HCT116 (cell line): ENCODE measurements at regions not wholly inside any gene's neighbourhood (a gene's known extent, or its start where the extent isn't known, plus 50 kb on each side); places are given as distances from the start of the nearest gene placed in this dataset.
"Not testable (repeated sequence)": the region's sequence is repeated elsewhere in the genome, so short reads cannot be mapped to it uniquely, and the experiment has no call there.

Source experiments
- ATAC-seq: fragments of 200-7000 bp; cut with Tn5 transposase; 2 replicates; pipeline ENCODE4 v1.9.1; 2020; ENCODE audit warnings: mild to moderate bottlenecking, moderate library complexity
- BruUV-seq: library from RNA; stranded (reverse); fragments of 400-500 nt; replicated peaks from 2 replicates; lab custom pipeline; 2021; lab: Mats Ljungman, UMichigan
- CTCF ChIA-PET: fragments of 300-600 bp; sonication (Branson Sonifier 250); formaldehyde crosslinking; loops from one replicate; lab custom pipeline; 2021; ENCODE audit warnings: antibody characterized with exemption; lab: Charles Lee
- POLR2A ChIA-PET: fragments of 300-600, 350-600 bp; sonication (Branson Sonifier 250); formaldehyde crosslinking; loops from one replicate; lab custom pipeline; 2021; ENCODE audit warnings: antibody characterized with exemption; lab: Charles Lee
- RAD21 ChIA-PET, 2 experiments: fragments of 300-600 bp; sonication (Branson Sonifier 250); formaldehyde crosslinking; loops; one replicate each; lab custom pipeline; 2023; ENCODE audit warnings: low total read pairs in 2 of 2; ENCODE audit not compliant: uncharacterized antibody in 2 of 2, unreplicated experiment in 2 of 2, low non-redundant PET in 1 of 2; lab: Charles Lee
- DNase-seq: peaks from one replicate; pipeline ENCODE4 v3.0.0-alpha.2; 2010; ENCODE audit warnings: low read depth, low spot score
- H2AFZ ChIP-seq: fragments of 200-600 bp; shearing (Covaris generic), sonication (generic); 2 replicates; pipeline ENCODE4 v1.6.1; 2017; ENCODE audit warnings: low read depth, mixed run types, mixed read lengths, antibody characterized with exemption, low read length; ENCODE audit not compliant: poor library complexity, severe bottlenecking
- H3K27ac ChIP-seq: 2 replicates; pipeline ENCODE4 v1.5.1; 2012; ENCODE audit warnings: low read depth, low read length
- H3K27me3 ChIP-seq: fragments of 200-600 bp; sonication (generic); 2 replicates; pipeline ENCODE4 v1.6.1; 2016; ENCODE audit warnings: mixed run types, low read length, mixed read lengths; ENCODE audit not compliant: insufficient read depth
- H3K36me3 ChIP-seq, 2 experiments: fragments of 200-500 bp in 1 of 2; fragments of 200-600 bp in 1 of 2; sonication (Bioruptor generic) in 1 of 2; sonication (generic) in 1 of 2; 2 replicates each; pipeline versions ENCODE4 v1.5.1 to v1.6.1; 2014 to 2016; ENCODE audit warnings: low read length in 2 of 2, inconsistent platforms in 1 of 2, mixed read lengths in 1 of 2, mixed run types in 1 of 2; ENCODE audit not compliant: insufficient read depth in 2 of 2, control insufficient read depth in 1 of 2
- H3K4me1 ChIP-seq, 2 experiments: fragments of 200-600 bp in 1 of 2; sonication (generic) in 1 of 2; 2 replicates each; pipeline versions ENCODE4 v1.5.1 to v1.6.1; 2012 to 2017; ENCODE audit warnings: low read length in 2 of 2, inconsistent platforms in 1 of 2, mild to moderate bottlenecking in 1 of 2, mixed read lengths in 1 of 2, mixed run types in 1 of 2, moderate library complexity in 1 of 2; ENCODE audit not compliant: insufficient read depth in 2 of 2, control insufficient read depth in 1 of 2
- H3K4me2 ChIP-seq: fragments of 200-600 bp; sonication (generic); 2 replicates; pipeline ENCODE4 v1.6.1; 2017; ENCODE audit warnings: mixed run types, low read length, mixed read lengths
- H3K4me3 ChIP-seq, 2 experiments: fragments of 200-600 bp in 1 of 2; sonication (generic) in 1 of 2; replicated peaks in 1 of 2; 2 replicates each; pipeline ENCODE4 v1.5.1; 2011 to 2016; ENCODE audit warnings: low read length in 2 of 2, control low read depth in 1 of 2, low read depth in 1 of 2, mild to moderate bottlenecking in 1 of 2, mixed read lengths in 1 of 2, mixed run types in 1 of 2
- H3K79me2 ChIP-seq: fragments of 200-600 bp; sonication (generic); 2 replicates; pipeline ENCODE4 v1.6.1; 2017; ENCODE audit warnings: mild to moderate bottlenecking, mixed run types, low read length, moderate library complexity, mixed read lengths; ENCODE audit not compliant: insufficient read depth
- H3K9ac ChIP-seq: fragments of 200-600 bp; sonication (generic); 2 replicates; pipeline ENCODE4 v1.6.1; 2016; ENCODE audit warnings: low read length, mixed read lengths
- H3K9me2 ChIP-seq: fragments of 200-600 bp; sonication (generic), shearing (Covaris generic); 2 replicates; pipeline ENCODE4 v1.6.1; 2017; ENCODE audit warnings: mixed run types, mild to moderate bottlenecking, moderate library complexity; ENCODE audit not compliant: insufficient read depth
- H3K9me3 ChIP-seq, 2 experiments: fragments of 200-500 bp in 1 of 2; fragments of 200-600 bp in 1 of 2; sonication (Bioruptor generic) in 1 of 2; sonication (generic) in 1 of 2; 2 replicates each; pipeline ENCODE4 v1.6.1; 2014 to 2017; ENCODE audit warnings: low read length in 2 of 2, mixed read lengths in 2 of 2, inconsistent platforms in 1 of 2, low read depth in 1 of 2, mild to moderate bottlenecking in 1 of 2, mixed run types in 1 of 2, moderate library complexity in 1 of 2; ENCODE audit not compliant: control insufficient read depth in 1 of 2, insufficient read depth in 1 of 2
- H4K20me1 ChIP-seq: fragments of 200-600 bp; sonication (generic), shearing (Covaris generic); 2 replicates; pipeline ENCODE4 v1.6.1; 2017; ENCODE audit warnings: mixed run types, mild to moderate bottlenecking, moderate library complexity; ENCODE audit not compliant: insufficient read depth
- CBX3 ChIP-seq: IDR thresholded peaks from 2 replicates; pipeline ENCODE4 v1.6.1; 2012; ENCODE audit warnings: low read depth
- CEBPB ChIP-seq: IDR thresholded peaks from 2 replicates; pipeline ENCODE4 v1.6.1; 2012; ENCODE audit warnings: low read depth
- EGR1 ChIP-seq: IDR thresholded peaks from 2 replicates; pipeline ENCODE4 v1.6.1; 2012; ENCODE audit warnings: low read depth
- EZH2phosphoT487 ChIP-seq: fragments of 200-600 bp; IDR thresholded peaks from 2 replicates; pipeline ENCODE4 v1.6.1; 2018; ENCODE audit warnings: antibody characterized with exemption, borderline replicate concordance
- JUND ChIP-seq: IDR thresholded peaks from 2 replicates; pipeline ENCODE4 v1.6.1; 2012
- MAX ChIP-seq: IDR thresholded peaks from 2 replicates; pipeline ENCODE4 v1.6.1; 2012
- POLR2AphosphoS5 ChIP-seq: IDR thresholded peaks from 2 replicates; pipeline ENCODE4 v1.6.1; 2011; ENCODE audit warnings: mild to moderate bottlenecking, low read depth, low read length, moderate library complexity
- intact Hi-C: fragments of 100-400 bp; cut with micrococcal nuclease; formaldehyde crosslinking; loops from 2 replicates; pipeline ENCODE4 v1.10.0; 2022
- TF ChIP-seq, protein P1 (sequence below), 3 experiments: fragments of 200-600 bp in 1 of 3; sonication (generic) in 1 of 3; IDR thresholded peaks in 2 of 3; conservative IDR thresholded peaks in 1 of 3; 2 replicates each; pipeline ENCODE4 v1.5.1; 2012 to 2017; ENCODE audit warnings: low read depth in 2 of 3, low read length in 2 of 3, antibody characterized with exemption in 1 of 3, borderline replicate concordance in 1 of 3, control low read depth in 1 of 3, mild to moderate bottlenecking in 1 of 3, mixed read lengths in 1 of 3, mixed run types in 1 of 3, moderate library complexity in 1 of 3; ENCODE audit not compliant: insufficient read depth in 1 of 3
- TF ChIP-seq, protein P2 (sequence below): IDR thresholded peaks from 2 replicates; pipeline ENCODE4 v1.6.1; 2012

- H3K27me3 ChIP-seq = no peaks in the 10 kb centered on the region
- ChIA-PET POLR2A (no interaction called here), CTCF (no interaction called here), RAD21 (no interaction called here)
- H3K36me3 ChIP-seq = no peaks in the 10 kb centered on the region
- H2AFZ ChIP-seq = no peak overlapping the region
- DNase-seq (no peak), ATAC-seq (no peak)
- H3K9me3 ChIP-seq = peaks cover 11 to 18% of the 10 kb centered on the region in 2 experiments; a peak in 3 of 4 replicates
- no peak overlapping the region for H3K9ac ChIP-seq
- H3K9me2 ChIP-seq = no peaks in the 10 kb centered on the region
- H3K27ac ChIP-seq = no peak overlapping the region
- H3K4me3 ChIP-seq = no peak overlapping the region
- H3K4me1 ChIP-seq = no peaks in the 10 kb centered on the region
- BruUV-seq = no TSS peak
- H4K20me1 ChIP-seq = no peaks in the 10 kb centered on the region
- H3K79me2 ChIP-seq = no peaks in the 10 kb centered on the region
- intact Hi-C loops = no loop called here
- no peak overlapping the region for H3K4me2 ChIP-seq
- TF ChIP-seq CBX3 = no peak
- TF ChIP-seq EGR1 = no peak
- TF ChIP-seq JUND = no peak
- TF ChIP-seq CEBPB = no peak
- no peak for TF ChIP-seq MAX
- TF ChIP-seq POLR2AphosphoS5 = no peak
- TF ChIP-seq, protein P1, sequence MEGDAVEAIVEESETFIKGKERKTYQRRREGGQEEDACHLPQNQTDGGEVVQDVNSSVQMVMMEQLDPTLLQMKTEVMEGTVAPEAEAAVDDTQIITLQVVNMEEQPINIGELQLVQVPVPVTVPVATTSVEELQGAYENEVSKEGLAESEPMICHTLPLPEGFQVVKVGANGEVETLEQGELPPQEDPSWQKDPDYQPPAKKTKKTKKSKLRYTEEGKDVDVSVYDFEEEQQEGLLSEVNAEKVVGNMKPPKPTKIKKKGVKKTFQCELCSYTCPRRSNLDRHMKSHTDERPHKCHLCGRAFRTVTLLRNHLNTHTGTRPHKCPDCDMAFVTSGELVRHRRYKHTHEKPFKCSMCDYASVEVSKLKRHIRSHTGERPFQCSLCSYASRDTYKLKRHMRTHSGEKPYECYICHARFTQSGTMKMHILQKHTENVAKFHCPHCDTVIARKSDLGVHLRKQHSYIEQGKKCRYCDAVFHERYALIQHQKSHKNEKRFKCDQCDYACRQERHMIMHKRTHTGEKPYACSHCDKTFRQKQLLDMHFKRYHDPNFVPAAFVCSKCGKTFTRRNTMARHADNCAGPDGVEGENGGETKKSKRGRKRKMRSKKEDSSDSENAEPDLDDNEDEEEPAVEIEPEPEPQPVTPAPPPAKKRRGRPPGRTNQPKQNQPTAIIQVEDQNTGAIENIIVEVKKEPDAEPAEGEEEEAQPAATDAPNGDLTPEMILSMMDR (IDR thresholded peaks at IDR 0.05 in 2 of 3, conservative IDR thresholded peaks at IDR 0.05 in 1 of 3; ENCODE audit: borderline replicate concordance in 1 of 3, insufficient read depth in 1 of 3, low read depth in 2 of 3, low read length in 2 of 3) = no peak
- TF ChIP-seq, protein P2, sequence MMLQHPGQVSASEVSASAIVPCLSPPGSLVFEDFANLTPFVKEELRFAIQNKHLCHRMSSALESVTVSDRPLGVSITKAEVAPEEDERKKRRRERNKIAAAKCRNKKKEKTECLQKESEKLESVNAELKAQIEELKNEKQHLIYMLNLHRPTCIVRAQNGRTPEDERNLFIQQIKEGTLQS = no peak
- no peak for TF ChIP-seq EZH2phosphoT487
- TF ChIP-seq, all 23 proteins: peak for 0
These were observed 630.9 kb upstream of the NR2F2 start for GRCh38 chr15:95699578-95699977.

DNA sequence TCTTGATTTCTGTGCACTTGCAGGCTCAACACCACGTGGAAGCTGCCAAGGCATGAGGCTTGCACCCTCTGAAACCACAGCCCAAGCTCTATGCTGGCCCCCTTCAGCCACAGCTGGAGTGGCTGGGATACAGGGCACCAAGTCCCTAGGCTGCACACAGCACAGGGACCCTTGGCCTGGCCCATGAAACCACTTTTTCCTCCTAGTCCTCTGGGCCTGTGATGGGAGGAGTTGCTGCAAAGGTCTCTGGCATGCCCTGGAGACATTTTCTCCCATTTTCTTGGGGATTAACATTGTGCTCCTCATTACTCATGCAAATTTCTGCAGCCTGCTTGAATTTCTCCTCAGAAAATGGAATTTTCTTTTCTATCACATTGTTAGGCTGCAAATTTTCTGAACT lies 629.8 kb upstream of the NR2F2 start:
- DNase-seq, H3K79me2 ChIP-seq, H3K4me2 ChIP-seq, ATAC-seq, BruUV-seq, H3K36me3 ChIP-seq, H3K4me1 ChIP-seq, RAD21 ChIA-PET, H3K9ac ChIP-seq, H4K20me1 ChIP-seq, H2AFZ ChIP-seq, H3K9me2 ChIP-seq, intact Hi-C loops, H3K27me3 ChIP-seq, H3K27ac ChIP-seq, CTCF ChIA-PET, H3K4me3 ChIP-seq, POLR2A ChIA-PET: not testable (repeated sequence)
- H3K9me3 ChIP-seq = peaks cover 11% of the 10 kb centered on the region in 2 experiments; a peak in 3 of 4 replicates
